ENCODE measurements at regions not wholly inside any gene's neighbourhood (a gene's known extent, or its start where the extent isn't known, plus 50 kb on each side); places are given as distances from the start of the nearest gene placed in this dataset.

GRCh38 chr7:20558963-20559716 is 56.3 kb upstream of the ABCB5 start:
- H3K23ac ChIP-seq (ENCODE audit: low read depth, low read length), result no peak overlapping the region
- H4K5ac ChIP-seq (ENCODE audit: low read depth, low read length), result no peak overlapping the region
- no TSS peak for BruUV-seq (replicated peaks)
- no peak overlapping the region for H3K4ac ChIP-seq (ENCODE audit: low read depth, low read length)
- TF ChIP-seq POLR2A (IDR thresholded peaks at IDR 0.05; ENCODE audit: low read depth, low read length) (no peak), RFX5 (IDR thresholded peaks at IDR 0.05; ENCODE audit: low read depth, low read length) (no peak), NFE2L2 (IDR thresholded peaks at IDR 0.05; ENCODE audit: low read depth, low read length) (no peak), MAFK (IDR thresholded peaks at IDR 0.05; ENCODE audit: low read depth, low read length) (no peak), FOS (IDR thresholded peaks at IDR 0.05; ENCODE audit: low read depth, low read length) (no peak), RAD21 (IDR thresholded peaks at IDR 0.05; ENCODE audit: low read length) (no peak), MAZ (IDR thresholded peaks at IDR 0.05; ENCODE audit: borderline replicate concordance, low read depth, low read length) (no peak), SMC3 (IDR thresholded peaks at IDR 0.05; ENCODE audit: low read depth, low read length) (no peak), RCOR1 (IDR thresholded peaks at IDR 0.05; ENCODE audit: insufficient replicate concordance, low read length) (no peak), CEBPB (IDR thresholded peaks at IDR 0.05; ENCODE audit: low read depth, low read length) (no peak), CHD1 (IDR thresholded peaks at IDR 0.05; ENCODE audit: low read depth, low read length) (no peak), ELK1 (IDR thresholded peaks at IDR 0.05; ENCODE audit: borderline replicate concordance, low read depth, low read length) (no peak), USF2 (IDR thresholded peaks at IDR 0.05; ENCODE audit: low read depth, low read length) (no peak), BHLHE40 (IDR thresholded peaks at IDR 0.05; ENCODE audit: low read depth, low read length) (no peak)
- CTCF ChIA-PET, result no interaction called here
- H3K18ac ChIP-seq (ENCODE audit: low read depth, low read length), result no peak overlapping the region
- H3K56ac ChIP-seq (ENCODE audit: extremely low read depth, insufficient read depth, low read length), result no peak overlapping the region
- H3K4me2 ChIP-seq (ENCODE audit: low read depth, low read length), result no peak overlapping the region
- no peak overlapping the region for H2AK5ac ChIP-seq (ENCODE audit: low read depth, low read length)
- H4K20me1 ChIP-seq (ENCODE audit: insufficient read depth, low read length), result no peaks in the 10 kb centered on the region
- H3K9me1 ChIP-seq (ENCODE audit: insufficient read depth, low read length), result no peaks in the 10 kb centered on the region
- H3K79me1 ChIP-seq (ENCODE audit: low read depth in 1 of 2, low read length in 2 of 2), result no peaks in the 10 kb centered on the region
- ATAC-seq (ENCODE audit: low read depth) (no peak), DNase-seq (no peak)
- no peaks in the 10 kb centered on the region for H3K27me3 ChIP-seq (ENCODE audit: control insufficient read depth, insufficient read depth, low read length)
- H2BK15ac ChIP-seq (ENCODE audit: low read depth, low read length), result no peak overlapping the region
- no peak overlapping the region for H2BK5ac ChIP-seq (ENCODE audit: low read depth, low read length, poor library complexity, severe bottlenecking)
- no peak overlapping the region for H4K8ac ChIP-seq (ENCODE audit: low read depth in 2 of 2, low read length in 2 of 2)
- no peak overlapping the region for H3K14ac ChIP-seq (replicated peaks; ENCODE audit: low read depth, low read length)
- H4K91ac ChIP-seq (ENCODE audit: insufficient read depth, low read depth, low read length), result no peak overlapping the region
- no peaks in the 10 kb centered on the region for H3K4me1 ChIP-seq (ENCODE audit: control insufficient read depth, insufficient read depth, low read length)
- no peak overlapping the region for H2BK120ac ChIP-seq (ENCODE audit: low read depth, low read length)
- no peak overlapping the region for H3K27ac ChIP-seq (ENCODE audit: insufficient read depth, low read length)
- no peak overlapping the region for H2AK9ac ChIP-seq (replicated peaks; ENCODE audit: low read depth, low read length, poor library complexity)
- dilution Hi-C loops (cut with HindIII; ENCODE audit: low sequenced_read_pairs, unreplicated experiment) (no loop called here), in situ Hi-C loops (cut with MboI; ENCODE audit: low sequenced_read_pairs) (no loop called here), intact Hi-C loops (cut with micrococcal nuclease) (no loop called here)
- H3K9me3 ChIP-seq (ENCODE audit: control insufficient read depth, insufficient read depth, low read length), result 0 out of 2 replicates have a peak, but pooled peaks cover 2% of the 10 kb centered on the region
- POLR2A ChIA-PET (ENCODE audit: unreplicated experiment), result no interaction called here
- no peak overlapping the region for H3K9ac ChIP-seq (ENCODE audit: low read depth, low read length)
- no peak overlapping the region for H2BK20ac ChIP-seq (ENCODE audit: low read depth, low read length)
- H2AFZ ChIP-seq (replicated peaks; ENCODE audit: low read length, poor library complexity), result no peak overlapping the region
- WGBS, 2 experiments (ENCODE audit: extremely low coverage in 2 of 2, insufficient read length in 1 of 2), result 75% methylated on average over 7 of the region's 22 CpGs; no CpG with 5 or more reads in 1 of the 2 experiments
- no peaks in the 10 kb centered on the region for H3K36me3 ChIP-seq (ENCODE audit: control insufficient read depth, insufficient read depth, low read length)
- H3K4me3 ChIP-seq (ENCODE audit: insufficient read depth, low read depth, low read length), result no peak overlapping the region
